IMR-90 (cell line): ENCODE measurements at regions not wholly inside any gene's neighbourhood (a gene's known extent, or its start where the extent isn't known, plus 50 kb on each side); places are given as distances from the start of the nearest gene placed in this dataset.

Source experiments
- ATAC-seq: fragments of 200-7000 bp; cut with Tn5 transposase; 2 replicates; pipeline ENCODE4 v1.9.1; 2020; ENCODE audit warnings: low read depth, mild to moderate bottlenecking, moderate library complexity
- BruUV-seq: library from RNA; stranded (reverse); fragments of 400-500 nt; replicated peaks from 2 replicates; lab custom pipeline; 2021; lab: Mats Ljungman, UMichigan
- CTCF ChIA-PET: fragments of 300-600 bp; formaldehyde crosslinking; extraction: SDS; loops from one replicate; lab custom pipeline; 2021; ENCODE audit warnings: antibody characterized with exemption; lab: Yijun Ruan, JAX
- POLR2A ChIA-PET: fragments of 300-600 bp; sonication (Branson Sonifier 250); formaldehyde crosslinking; loops from one replicate; lab custom pipeline; 2022; ENCODE audit warnings: antibody characterized with exemption; ENCODE audit not compliant: unreplicated experiment; lab: Charles Lee
- DNase-seq: peaks from one replicate; pipeline ENCODE4 v3.0.0; 2013
- H2AFZ ChIP-seq: replicated peaks from 2 replicates; pipeline ENCODE3; 2013; ENCODE audit warnings: low read length, mild to moderate bottlenecking; ENCODE audit not compliant: poor library complexity
- H2AK5ac ChIP-seq: 2 replicates; pipeline ENCODE4 v1.6.1; 2013; ENCODE audit warnings: low read depth, low read length, inconsistent platforms
- H2AK9ac ChIP-seq: replicated peaks from 2 replicates; pipeline ENCODE3; 2013; ENCODE audit warnings: mild to moderate bottlenecking, low read depth, low read length, moderate library complexity; ENCODE audit not compliant: poor library complexity
- H2BK120ac ChIP-seq: 2 replicates; pipeline ENCODE4 v1.6.1; 2013; ENCODE audit warnings: low read depth, low read length, inconsistent platforms
- H2BK15ac ChIP-seq: 3 replicates; pipeline ENCODE4 v1.6.1; 2013; ENCODE audit warnings: low read depth, low read length, inconsistent platforms
- H2BK20ac ChIP-seq: 2 replicates; pipeline ENCODE4 v1.6.1; 2013; ENCODE audit warnings: low read depth, mild to moderate bottlenecking, inconsistent platforms, low read length, moderate library complexity
- H2BK5ac ChIP-seq: 2 replicates; pipeline ENCODE4 v1.6.1; 2013; ENCODE audit warnings: mild to moderate bottlenecking, low read depth, low read length, inconsistent platforms; ENCODE audit not compliant: poor library complexity, severe bottlenecking
- H3K14ac ChIP-seq: replicated peaks from 2 replicates; pipeline ENCODE4 v1.6.1; 2013; ENCODE audit warnings: low read depth, low read length, inconsistent platforms
- H3K18ac ChIP-seq: 2 replicates; pipeline ENCODE4 v1.6.1; 2013; ENCODE audit warnings: low read depth, low read length, control low read depth
- H3K23ac ChIP-seq: 2 replicates; pipeline ENCODE4 v1.6.1; 2013; ENCODE audit warnings: low read depth, low read length, inconsistent platforms
- H3K27ac ChIP-seq: 2 replicates; pipeline ENCODE4 v1.5.1; 2013; ENCODE audit warnings: mild to moderate bottlenecking, control low read depth, low read length; ENCODE audit not compliant: insufficient read depth
- H3K27me3 ChIP-seq: 2 replicates; pipeline ENCODE4 v1.6.1; 2013; ENCODE audit warnings: low read length; ENCODE audit not compliant: control insufficient read depth, insufficient read depth
- H3K36me3 ChIP-seq: 2 replicates; pipeline ENCODE4 v1.6.1; 2013; ENCODE audit warnings: low read length, mixed read lengths; ENCODE audit not compliant: control insufficient read depth, insufficient read depth
- H3K4ac ChIP-seq: 2 replicates; pipeline ENCODE4 v1.6.1; 2013; ENCODE audit warnings: low read depth, low read length, inconsistent platforms
- H3K4me1 ChIP-seq: 2 replicates; pipeline ENCODE4 v1.6.1; 2013; ENCODE audit warnings: low read length, mixed read lengths; ENCODE audit not compliant: control insufficient read depth, insufficient read depth
- H3K4me2 ChIP-seq: 2 replicates; pipeline ENCODE4 v1.6.1; 2013; ENCODE audit warnings: low read depth, mild to moderate bottlenecking, control low read depth, low read length, moderate library complexity
- H3K4me3 ChIP-seq: 2 replicates; pipeline ENCODE4 v1.5.1; 2013; ENCODE audit warnings: low read depth, mild to moderate bottlenecking, control low read depth, low read length, moderate library complexity; ENCODE audit not compliant: insufficient read depth
- H3K56ac ChIP-seq: 2 replicates; pipeline ENCODE4 v1.6.1; 2013; ENCODE audit warnings: low read length, inconsistent platforms; ENCODE audit not compliant: insufficient read depth; ENCODE audit errors: extremely low read depth
- H3K79me1 ChIP-seq, 2 experiments: 2 replicates each; pipeline ENCODE4 v1.6.1; 2013; ENCODE audit warnings: low read length in 2 of 2, inconsistent platforms in 1 of 2, low read depth in 1 of 2
- H3K9ac ChIP-seq: 2 replicates; pipeline ENCODE4 v1.6.1; 2013; ENCODE audit warnings: low read depth, low read length, control low read depth
- H3K9me1 ChIP-seq: 2 replicates; pipeline ENCODE4 v1.6.1; 2013; ENCODE audit warnings: low read length, inconsistent platforms; ENCODE audit not compliant: insufficient read depth
- H3K9me3 ChIP-seq: 2 replicates; pipeline ENCODE4 v1.6.1; 2013; ENCODE audit warnings: low read length; ENCODE audit not compliant: control insufficient read depth, insufficient read depth
- H4K20me1 ChIP-seq: 2 replicates; pipeline ENCODE4 v1.6.1; 2013; ENCODE audit warnings: low read length, inconsistent platforms; ENCODE audit not compliant: insufficient read depth
- H4K5ac ChIP-seq: 2 replicates; pipeline ENCODE4 v1.6.1; 2013; ENCODE audit warnings: mild to moderate bottlenecking, low read depth, low read length, control low read depth
- H4K8ac ChIP-seq, 2 experiments: 2 replicates each; pipeline ENCODE4 v1.6.1; 2013; ENCODE audit warnings: low read depth in 2 of 2, low read length in 2 of 2, control low read depth in 1 of 2, inconsistent platforms in 1 of 2
- H4K91ac ChIP-seq: 2 replicates; pipeline ENCODE4 v1.6.1; 2013; ENCODE audit warnings: low read depth, low read length, inconsistent platforms; ENCODE audit not compliant: insufficient read depth
- FOS ChIP-seq: fragments of 150-350 bp; IDR thresholded peaks from 2 replicates; pipeline ENCODE4 v1.6.1; 2016; ENCODE audit warnings: low read depth, low read length
- MAFK ChIP-seq: IDR thresholded peaks from 2 replicates; pipeline ENCODE4 v1.6.1; 2012; ENCODE audit warnings: low read depth, low read length, improper control_type of control experiment
- MAZ ChIP-seq: IDR thresholded peaks from 2 replicates; pipeline ENCODE4 v1.6.1; 2012; ENCODE audit warnings: low read depth, mild to moderate bottlenecking, low read length, improper control_type of control experiment, moderate library complexity, borderline replicate concordance
- MXI1 ChIP-seq: IDR thresholded peaks from 2 replicates; pipeline ENCODE4 v1.6.1; 2012; ENCODE audit warnings: low read depth, mild to moderate bottlenecking, low read length, moderate library complexity, borderline replicate concordance
- NFE2L2 ChIP-seq: fragments of 150-350 bp; IDR thresholded peaks from 2 replicates; pipeline ENCODE4 v1.6.1; 2016; ENCODE audit warnings: low read depth, mild to moderate bottlenecking, low read length
- POLR2A ChIP-seq: IDR thresholded peaks from 2 replicates; pipeline ENCODE4 v1.6.1; 2012; ENCODE audit warnings: mild to moderate bottlenecking, low read depth, low read length
- RAD21 ChIP-seq: IDR thresholded peaks from 2 replicates; pipeline ENCODE4 v1.6.1; 2012; ENCODE audit warnings: low read length, improper control_type of control experiment
- RCOR1 ChIP-seq: IDR thresholded peaks from 2 replicates; pipeline ENCODE4 v1.6.1; 2012; ENCODE audit warnings: mild to moderate bottlenecking, low read length, improper control_type of control experiment; ENCODE audit not compliant: insufficient replicate concordance
- RFX5 ChIP-seq: IDR thresholded peaks from 2 replicates; pipeline ENCODE4 v1.8.0; 2012; ENCODE audit warnings: low read depth, mild to moderate bottlenecking, low read length, moderate library complexity
- SMC3 ChIP-seq: fragments of 150-350 bp; IDR thresholded peaks from 2 replicates; pipeline ENCODE4 v1.6.1; 2016; ENCODE audit warnings: low read depth, mild to moderate bottlenecking, antibody characterized with exemption, low read length, moderate library complexity
- dilution Hi-C: fragments of 300-500 bp; cut with HindIII; formaldehyde crosslinking; loops from one replicate; pipeline ENCODE4 v1.14.3; 2018; ENCODE audit warnings: low sequenced_read_pairs; ENCODE audit not compliant: unreplicated experiment
- in situ Hi-C: fragments of 300-500 bp; cut with MboI; formaldehyde crosslinking; loops from 3 replicates; pipeline ENCODE4 v1.14.3; 2019; ENCODE audit warnings: low sequenced_read_pairs, inconsistent platforms, mixed read lengths
- intact Hi-C: fragments of 100-400 bp; cut with micrococcal nuclease; formaldehyde crosslinking; loops from 2 replicates; pipeline ENCODE4 v1.10.0; 2022
- TF ChIP-seq, protein P1 (sequence below): fragments of 150-350 bp; IDR thresholded peaks from 2 replicates; pipeline ENCODE4 v1.6.1; 2016; ENCODE audit warnings: low read depth, mild to moderate bottlenecking, low read length, moderate library complexity, borderline replicate concordance
- TF ChIP-seq, protein P2 (sequence below): fragments of 150-350 bp; IDR thresholded peaks from 2 replicates; pipeline ENCODE4 v1.6.1; 2017; ENCODE audit warnings: mild to moderate bottlenecking, antibody characterized with exemption, low read length, low read depth
- TF ChIP-seq, protein P3 (sequence below): conservative IDR thresholded peaks from 2 replicates; pipeline ENCODE4 v1.5.1; 2012; ENCODE audit warnings: mild to moderate bottlenecking, low read depth, low read length, improper control_type of control experiment

DNA sequence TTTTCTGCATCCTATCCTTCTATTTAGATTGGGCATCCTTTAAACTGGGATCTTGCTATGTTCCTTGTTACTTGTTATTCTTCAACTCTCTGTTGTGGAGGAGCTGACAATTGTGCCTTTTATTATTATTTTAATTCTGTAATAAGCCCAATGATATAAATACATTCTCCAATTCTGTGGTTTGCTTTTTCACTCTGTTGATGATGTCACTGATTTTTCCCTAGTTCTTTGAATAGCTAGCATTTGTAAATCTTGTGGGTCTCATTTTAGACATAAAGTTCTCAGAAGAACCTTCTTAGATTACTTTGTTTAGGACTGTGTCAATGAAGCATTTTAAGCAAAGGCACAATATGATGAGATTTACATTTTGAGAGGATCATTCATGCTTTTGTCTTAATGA lies 79.5 kb upstream of the SLC8A1 start:
- ChIA-PET CTCF (no interaction called here), POLR2A (no interaction called here)
- no peak overlapping the region for H2AK9ac ChIP-seq
- dilution Hi-C loops, result no loop called here
- H4K5ac ChIP-seq, result no peak overlapping the region
- in situ Hi-C loops, result no loop called here
- intact Hi-C loops, result no loop called here
- no peak overlapping the region for H3K27ac ChIP-seq
- no peak overlapping the region for H3K4me2 ChIP-seq
- ATAC-seq (no peak), DNase-seq (no peak)
- H3K36me3 ChIP-seq, result no peaks in the 10 kb centered on the region
- no peak overlapping the region for H2BK15ac ChIP-seq
- no peak overlapping the region for H2BK120ac ChIP-seq
- no peaks in the 10 kb centered on the region for H3K9me3 ChIP-seq
- H2BK20ac ChIP-seq, result no peak overlapping the region
- no peak overlapping the region for H3K9ac ChIP-seq
- no peak overlapping the region for H4K91ac ChIP-seq
- no peak overlapping the region for H4K8ac ChIP-seq
- H3K9me1 ChIP-seq, result no peaks in the 10 kb centered on the region
- H3K27me3 ChIP-seq, result no peaks in the 10 kb centered on the region
- no peaks in the 10 kb centered on the region for H4K20me1 ChIP-seq
- H3K4me3 ChIP-seq, result no peak overlapping the region
- TF ChIP-seq, protein P1, sequence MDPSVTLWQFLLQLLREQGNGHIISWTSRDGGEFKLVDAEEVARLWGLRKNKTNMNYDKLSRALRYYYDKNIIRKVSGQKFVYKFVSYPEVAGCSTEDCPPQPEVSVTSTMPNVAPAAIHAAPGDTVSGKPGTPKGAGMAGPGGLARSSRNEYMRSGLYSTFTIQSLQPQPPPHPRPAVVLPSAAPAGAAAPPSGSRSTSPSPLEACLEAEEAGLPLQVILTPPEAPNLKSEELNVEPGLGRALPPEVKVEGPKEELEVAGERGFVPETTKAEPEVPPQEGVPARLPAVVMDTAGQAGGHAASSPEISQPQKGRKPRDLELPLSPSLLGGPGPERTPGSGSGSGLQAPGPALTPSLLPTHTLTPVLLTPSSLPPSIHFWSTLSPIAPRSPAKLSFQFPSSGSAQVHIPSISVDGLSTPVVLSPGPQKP, result no peak
- TF ChIP-seq POLR2A (no peak), MAZ (no peak), FOS (no peak), MAFK (no peak), MXI1 (no peak), SMC3 (no peak), NFE2L2 (no peak), RAD21 (no peak), RCOR1 (no peak), RFX5 (no peak)
- TF ChIP-seq, protein P2, sequence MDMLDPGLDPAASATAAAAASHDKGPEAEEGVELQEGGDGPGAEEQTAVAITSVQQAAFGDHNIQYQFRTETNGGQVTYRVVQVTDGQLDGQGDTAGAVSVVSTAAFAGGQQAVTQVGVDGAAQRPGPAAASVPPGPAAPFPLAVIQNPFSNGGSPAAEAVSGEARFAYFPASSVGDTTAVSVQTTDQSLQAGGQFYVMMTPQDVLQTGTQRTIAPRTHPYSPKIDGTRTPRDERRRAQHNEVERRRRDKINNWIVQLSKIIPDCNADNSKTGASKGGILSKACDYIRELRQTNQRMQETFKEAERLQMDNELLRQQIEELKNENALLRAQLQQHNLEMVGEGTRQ, result no peak
- TF ChIP-seq, protein P3, sequence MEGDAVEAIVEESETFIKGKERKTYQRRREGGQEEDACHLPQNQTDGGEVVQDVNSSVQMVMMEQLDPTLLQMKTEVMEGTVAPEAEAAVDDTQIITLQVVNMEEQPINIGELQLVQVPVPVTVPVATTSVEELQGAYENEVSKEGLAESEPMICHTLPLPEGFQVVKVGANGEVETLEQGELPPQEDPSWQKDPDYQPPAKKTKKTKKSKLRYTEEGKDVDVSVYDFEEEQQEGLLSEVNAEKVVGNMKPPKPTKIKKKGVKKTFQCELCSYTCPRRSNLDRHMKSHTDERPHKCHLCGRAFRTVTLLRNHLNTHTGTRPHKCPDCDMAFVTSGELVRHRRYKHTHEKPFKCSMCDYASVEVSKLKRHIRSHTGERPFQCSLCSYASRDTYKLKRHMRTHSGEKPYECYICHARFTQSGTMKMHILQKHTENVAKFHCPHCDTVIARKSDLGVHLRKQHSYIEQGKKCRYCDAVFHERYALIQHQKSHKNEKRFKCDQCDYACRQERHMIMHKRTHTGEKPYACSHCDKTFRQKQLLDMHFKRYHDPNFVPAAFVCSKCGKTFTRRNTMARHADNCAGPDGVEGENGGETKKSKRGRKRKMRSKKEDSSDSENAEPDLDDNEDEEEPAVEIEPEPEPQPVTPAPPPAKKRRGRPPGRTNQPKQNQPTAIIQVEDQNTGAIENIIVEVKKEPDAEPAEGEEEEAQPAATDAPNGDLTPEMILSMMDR, result no peak
- no peak overlapping the region for H3K4ac ChIP-seq
- H3K18ac ChIP-seq, result no peak overlapping the region
- no TSS peak for BruUV-seq
- H3K14ac ChIP-seq, result no peak overlapping the region
- H3K56ac ChIP-seq, result no peak overlapping the region
- H3K79me1 ChIP-seq, result no peaks in the 10 kb centered on the region
- no peak overlapping the region for H3K23ac ChIP-seq
- H2AFZ ChIP-seq, result no peak overlapping the region
- peaks cover 2% of the 10 kb centered on the region; the same call in 1 of the 2 replicates for H3K4me1 ChIP-seq
- no peak overlapping the region for H2BK5ac ChIP-seq
- no peak overlapping the region for H2AK5ac ChIP-seq
